Lower leg skin (tissue), 3 donors: ENCODE measurements at regions not wholly inside any gene's neighbourhood (a gene's known extent, or its start where the extent isn't known, plus 50 kb on each side); places are given as distances from the start of the nearest gene placed in this dataset.

Experiments used
- CTCF ChIP-seq, 3 donors: fragments of 450-650 bp; IDR thresholded peaks; one replicate each; pipeline ENCODE4 v1.5.1; 2016; ENCODE audit warnings: antibody characterized with exemption in 3 of 3, mild to moderate bottlenecking in 3 of 3, moderate library complexity in 2 of 3
- POLR2A ChIP-seq, 2 donors: fragments of 450-650 bp; IDR thresholded peaks; one replicate each; pipeline ENCODE4 v1.6.1; 2016 to 2017; ENCODE audit warnings: antibody characterized with exemption in 2 of 2, mild to moderate bottlenecking in 1 of 2, moderate library complexity in 1 of 2

DNA sequence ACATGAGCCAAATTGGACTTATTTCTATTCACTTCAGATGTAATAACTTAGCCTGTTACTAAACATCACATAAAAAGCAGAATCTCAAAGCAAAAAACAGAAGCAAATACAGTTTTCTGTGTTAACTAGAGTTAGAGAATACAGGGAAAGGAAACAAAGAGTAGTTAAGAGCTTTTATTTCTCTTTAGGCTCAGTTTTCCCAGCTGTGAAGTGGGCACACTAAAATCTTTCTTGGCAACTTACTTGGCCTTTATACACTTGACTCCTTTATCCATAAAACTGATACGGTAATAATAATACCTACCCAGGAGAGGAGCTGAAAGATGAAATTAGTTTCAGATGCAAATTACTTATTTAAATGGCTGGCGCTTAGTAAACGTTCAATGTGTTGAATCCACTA, 132.8 kb upstream of the SPATS2L start:
- no peak for TF ChIP-seq CTCF (IDR thresholded peaks at IDR 0.05)
- no peak for TF ChIP-seq POLR2A (IDR thresholded peaks at IDR 0.05)
